ENCODE measurements at regions not wholly inside any gene's neighbourhood (a gene's known extent, or its start where the extent isn't known, plus 50 kb on each side); places are given as distances from the start of the nearest gene placed in this dataset.

DNA sequence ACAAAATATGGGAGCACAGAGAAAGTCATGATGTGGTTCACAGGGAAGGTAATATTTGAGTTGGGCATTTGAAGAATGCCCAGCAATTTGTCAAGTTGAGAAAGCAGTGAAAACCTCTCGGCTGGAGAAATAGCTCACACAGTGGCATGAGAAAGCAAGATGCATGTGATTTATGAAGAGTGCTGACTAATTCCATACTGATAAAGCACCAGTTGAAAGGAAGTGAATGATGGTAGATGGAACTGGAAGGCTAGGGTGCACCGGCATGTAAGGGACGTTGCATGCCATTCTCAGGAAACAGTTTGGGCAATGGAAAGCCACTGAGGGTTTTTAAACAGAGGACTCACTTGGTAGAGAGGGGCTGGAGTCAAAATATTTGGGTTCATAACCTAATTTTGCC lies 53.5 kb upstream of the MTF2 start:
- TF ChIP-seq, protein P1, sequence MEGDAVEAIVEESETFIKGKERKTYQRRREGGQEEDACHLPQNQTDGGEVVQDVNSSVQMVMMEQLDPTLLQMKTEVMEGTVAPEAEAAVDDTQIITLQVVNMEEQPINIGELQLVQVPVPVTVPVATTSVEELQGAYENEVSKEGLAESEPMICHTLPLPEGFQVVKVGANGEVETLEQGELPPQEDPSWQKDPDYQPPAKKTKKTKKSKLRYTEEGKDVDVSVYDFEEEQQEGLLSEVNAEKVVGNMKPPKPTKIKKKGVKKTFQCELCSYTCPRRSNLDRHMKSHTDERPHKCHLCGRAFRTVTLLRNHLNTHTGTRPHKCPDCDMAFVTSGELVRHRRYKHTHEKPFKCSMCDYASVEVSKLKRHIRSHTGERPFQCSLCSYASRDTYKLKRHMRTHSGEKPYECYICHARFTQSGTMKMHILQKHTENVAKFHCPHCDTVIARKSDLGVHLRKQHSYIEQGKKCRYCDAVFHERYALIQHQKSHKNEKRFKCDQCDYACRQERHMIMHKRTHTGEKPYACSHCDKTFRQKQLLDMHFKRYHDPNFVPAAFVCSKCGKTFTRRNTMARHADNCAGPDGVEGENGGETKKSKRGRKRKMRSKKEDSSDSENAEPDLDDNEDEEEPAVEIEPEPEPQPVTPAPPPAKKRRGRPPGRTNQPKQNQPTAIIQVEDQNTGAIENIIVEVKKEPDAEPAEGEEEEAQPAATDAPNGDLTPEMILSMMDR (IDR thresholded peaks at IDR 0.05; ENCODE audit: poor library complexity): no peak
- no peak for TF ChIP-seq EZH2 (IDR thresholded peaks at IDR 0.05; ENCODE audit: borderline replicate concordance)
- no peak for TF ChIP-seq EZH2phosphoT487 (IDR thresholded peaks at IDR 0.05; ENCODE audit: low read depth, severe bottlenecking, unreplicated experiment)

All from hepatocyte (in vitro differentiated cells).